SK-N-SH treated with all-trans-retinoic acid at 6 μM for 48 hours (cell line): ENCODE measurements at regions not wholly inside any gene's neighbourhood (a gene's known extent, or its start where the extent isn't known, plus 50 kb on each side); places are given as distances from the start of the nearest gene placed in this dataset.

Source experiments
- ATAC-seq: fragments of 200-7000 bp; cut with Tn5 transposase; 3 replicates; pipeline ENCODE4 v1.9.1; 2020; ENCODE audit warnings: mild to moderate bottlenecking, moderate library complexity
- ARNTL ChIP-seq: fragments of 450-650 bp; formaldehyde crosslinking; IDR thresholded peaks from 2 replicates; pipeline ENCODE4 v1.5.0; 2020; ENCODE audit warnings: low read depth, mild to moderate bottlenecking, moderate library complexity, borderline replicate concordance
- BACH2 ChIP-seq: fragments of 250-450 bp; sonication (Bioruptor Pico); IDR thresholded peaks from 2 replicates; pipeline ENCODE4 v1.9.0; 2021; ENCODE audit warnings: mild to moderate bottlenecking, borderline replicate concordance
- CSDC2 ChIP-seq: fragments of 250-450 bp; sonication (Bioruptor Pico); IDR thresholded peaks from 2 replicates; pipeline ENCODE4 v1.5.0; 2020; ENCODE audit warnings: mild to moderate bottlenecking, moderate library complexity
- CSRNP3 ChIP-seq: fragments of 250-450 bp; sonication (Bioruptor Pico); IDR thresholded peaks from 2 replicates; pipeline ENCODE4 v1.5.1; 2021; ENCODE audit warnings: mild to moderate bottlenecking, moderate library complexity
- ESRRG ChIP-seq: fragments of 250-450 bp; sonication (Bioruptor Pico); IDR thresholded peaks from 2 replicates; pipeline ENCODE4 v1.6.1; 2021; ENCODE audit warnings: mild to moderate bottlenecking
- GLIS3 ChIP-seq: fragments of 250-450 bp; sonication (Bioruptor Pico); IDR thresholded peaks from 2 replicates; pipeline ENCODE4 v1.5.0; 2020; ENCODE audit warnings: mild to moderate bottlenecking, moderate library complexity
- ISL1 ChIP-seq: fragments of 250-450 bp; sonication (Bioruptor Pico); IDR thresholded peaks from 2 replicates; pipeline ENCODE4 v2.1.2; 2022; ENCODE audit warnings: mild to moderate bottlenecking, moderate library complexity
- OSR1 ChIP-seq: fragments of 250-450 bp; sonication (Bioruptor Pico); IDR thresholded peaks from 2 replicates; pipeline ENCODE4 v1.8.0; 2022; ENCODE audit warnings: moderate library complexity, mild to moderate bottlenecking, inconsistent platforms
- POU6F1 ChIP-seq: fragments of 250-450 bp; sonication (Bioruptor Pico); IDR thresholded peaks from 2 replicates; pipeline ENCODE4 v1.8.0; 2021; ENCODE audit warnings: low read depth, mild to moderate bottlenecking, moderate library complexity, borderline replicate concordance
- PPARA ChIP-seq: fragments of 250-450 bp; sonication (Bioruptor Pico); IDR thresholded peaks from 2 replicates; pipeline ENCODE4 v1.5.0; 2020; ENCODE audit warnings: mild to moderate bottlenecking, borderline replicate concordance
- SNAI2 ChIP-seq: fragments of 250-450 bp; sonication (Bioruptor Pico); IDR thresholded peaks from 2 replicates; pipeline ENCODE4 v1.5.0; 2020; ENCODE audit warnings: mild to moderate bottlenecking, moderate library complexity
- TCF4 ChIP-seq: fragments of 250-450 bp; sonication (Bioruptor Pico); IDR thresholded peaks from 2 replicates; pipeline ENCODE4 v1.8.0; 2021; ENCODE audit warnings: mild to moderate bottlenecking, moderate library complexity, borderline replicate concordance
- TOX ChIP-seq: fragments of 250-450 bp; sonication (Bioruptor Pico); IDR thresholded peaks from 2 replicates; pipeline ENCODE4 v1.8.0; 2021; ENCODE audit warnings: mild to moderate bottlenecking, moderate library complexity, borderline replicate concordance
- ZC3H10 ChIP-seq: fragments of 250-450 bp; sonication (Bioruptor Pico); IDR thresholded peaks from 2 replicates; pipeline ENCODE4 v1.5.1; 2021; ENCODE audit warnings: mild to moderate bottlenecking, moderate library complexity
- ZFP3 ChIP-seq: fragments of 250-450 bp; sonication (Bioruptor Pico); IDR thresholded peaks from 2 replicates; pipeline ENCODE4 v1.5.0; 2020; ENCODE audit warnings: mild to moderate bottlenecking, moderate library complexity
- ZNF565 ChIP-seq: fragments of 450-650 bp; formaldehyde crosslinking; conservative IDR thresholded peaks from 2 replicates; pipeline ENCODE4 v1.5.0; 2020; ENCODE audit warnings: low read depth, mild to moderate bottlenecking, moderate library complexity
- ZNF70 ChIP-seq: fragments of 450-650 bp; formaldehyde crosslinking; IDR thresholded peaks from 2 replicates; pipeline ENCODE4 v1.5.0; 2020; ENCODE audit warnings: mild to moderate bottlenecking, moderate library complexity
- ZNF8 ChIP-seq: fragments of 450-650 bp; formaldehyde crosslinking; IDR thresholded peaks from 2 replicates; pipeline ENCODE4 v1.5.0; 2020; ENCODE audit warnings: mild to moderate bottlenecking, moderate library complexity
- TF ChIP-seq, protein P1 (sequence below): fragments of 250-450 bp; sonication (Bioruptor Pico); IDR thresholded peaks from 2 replicates; pipeline ENCODE4 v1.5.1; 2020; ENCODE audit warnings: low read depth, mild to moderate bottlenecking, moderate library complexity
- TF ChIP-seq, protein P2 (sequence below): fragments of 250-450 bp; sonication (Bioruptor Pico); IDR thresholded peaks from 2 replicates; pipeline ENCODE4 v1.8.0; 2020; ENCODE audit warnings: mild to moderate bottlenecking, moderate library complexity, borderline replicate concordance

- TF ChIP-seq PPARA (CRISPR knock-in tag), result no peak
Measured at GRCh38 chr14:53893374-53893773, 63.3 kb downstream of the BMP4 start (continued).

GRCh38 chr14:53890611-53891101 is 66.0 kb downstream of the BMP4 start:
- ATAC-seq, result no peak
- TF ChIP-seq ZNF8, result no peak

DNA sequence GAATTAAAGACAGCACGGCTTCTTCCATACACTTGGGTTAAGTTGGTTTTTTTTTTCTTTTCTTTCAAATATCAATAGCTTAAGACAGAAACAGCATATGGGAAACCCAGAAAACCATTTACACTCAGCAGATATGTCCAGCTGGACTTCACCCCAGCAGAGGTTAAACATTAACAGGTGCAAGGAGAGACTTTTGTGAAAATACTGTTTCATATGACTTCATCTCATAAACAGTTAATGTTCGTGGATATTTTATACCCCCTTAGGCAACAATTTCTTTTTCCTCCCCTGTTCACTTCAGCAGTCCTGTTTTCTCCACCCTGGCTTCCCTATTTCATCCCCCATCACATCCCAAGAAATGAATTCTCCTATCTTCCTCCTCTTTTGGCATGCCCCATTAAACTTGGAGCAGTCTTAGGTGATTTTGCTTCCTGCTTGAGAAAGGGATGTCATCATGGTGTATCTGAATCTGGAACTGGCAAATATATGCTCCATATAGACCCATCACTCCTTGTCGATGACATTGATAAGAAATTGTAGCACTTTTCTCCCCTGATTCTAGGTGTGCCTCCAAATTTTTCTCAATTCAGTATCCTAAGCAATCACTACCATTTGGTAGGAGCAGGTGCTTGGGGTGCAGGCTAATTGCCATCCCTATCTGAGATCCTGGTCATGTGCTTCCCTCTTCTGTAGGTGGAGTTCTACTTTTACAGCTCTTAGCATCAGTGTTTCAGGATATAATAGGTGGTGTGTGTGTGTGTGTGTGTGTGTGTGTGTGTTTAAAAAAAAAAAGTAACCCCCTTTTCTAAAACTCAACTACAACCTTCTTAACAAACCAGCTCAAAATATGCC is 67.9 kb downstream of the BMP4 start:
- no peak for TF ChIP-seq ZNF8
- TF ChIP-seq ZNF565 (CRISPR knock-in tag), result no peak
- TF ChIP-seq TOX (CRISPR knock-in tag), result no peak
- TF ChIP-seq GLIS3 (CRISPR knock-in tag), result no peak
- TF ChIP-seq POU6F1, result no peak
- TF ChIP-seq SNAI2 (CRISPR knock-in tag), result no peak
- TF ChIP-seq ZNF70 (CRISPR knock-in tag), result no peak
- no peak for TF ChIP-seq OSR1 (CRISPR knock-in tag)
- no peak for TF ChIP-seq ISL1 (CRISPR knock-in tag)
- no peak for TF ChIP-seq PPARA (CRISPR knock-in tag)
- TF ChIP-seq, protein P1, sequence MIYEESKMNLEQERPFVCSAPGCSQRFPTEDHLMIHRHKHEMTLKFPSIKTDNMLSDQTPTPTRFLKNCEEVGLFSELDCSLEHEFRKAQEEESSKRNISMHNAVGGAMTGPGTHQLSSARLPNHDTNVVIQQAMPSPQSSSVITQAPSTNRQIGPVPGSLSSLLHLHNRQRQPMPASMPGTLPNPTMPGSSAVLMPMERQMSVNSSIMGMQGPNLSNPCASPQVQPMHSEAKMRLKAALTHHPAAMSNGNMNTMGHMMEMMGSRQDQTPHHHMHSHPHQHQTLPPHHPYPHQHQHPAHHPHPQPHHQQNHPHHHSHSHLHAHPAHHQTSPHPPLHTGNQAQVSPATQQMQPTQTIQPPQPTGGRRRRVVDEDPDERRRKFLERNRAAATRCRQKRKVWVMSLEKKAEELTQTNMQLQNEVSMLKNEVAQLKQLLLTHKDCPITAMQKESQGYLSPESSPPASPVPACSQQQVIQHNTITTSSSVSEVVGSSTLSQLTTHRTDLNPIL, result no peak
- no peak for TF ChIP-seq ZC3H10 (CRISPR knock-in tag)
- no peak for TF ChIP-seq BACH2 (CRISPR knock-in tag)
- no peak for TF ChIP-seq CSDC2 (CRISPR knock-in tag)
- no peak for TF ChIP-seq ARNTL (CRISPR knock-in tag)
- TF ChIP-seq TCF4, result no peak
- TF ChIP-seq ESRRG, result no peak
- TF ChIP-seq, protein P2, sequence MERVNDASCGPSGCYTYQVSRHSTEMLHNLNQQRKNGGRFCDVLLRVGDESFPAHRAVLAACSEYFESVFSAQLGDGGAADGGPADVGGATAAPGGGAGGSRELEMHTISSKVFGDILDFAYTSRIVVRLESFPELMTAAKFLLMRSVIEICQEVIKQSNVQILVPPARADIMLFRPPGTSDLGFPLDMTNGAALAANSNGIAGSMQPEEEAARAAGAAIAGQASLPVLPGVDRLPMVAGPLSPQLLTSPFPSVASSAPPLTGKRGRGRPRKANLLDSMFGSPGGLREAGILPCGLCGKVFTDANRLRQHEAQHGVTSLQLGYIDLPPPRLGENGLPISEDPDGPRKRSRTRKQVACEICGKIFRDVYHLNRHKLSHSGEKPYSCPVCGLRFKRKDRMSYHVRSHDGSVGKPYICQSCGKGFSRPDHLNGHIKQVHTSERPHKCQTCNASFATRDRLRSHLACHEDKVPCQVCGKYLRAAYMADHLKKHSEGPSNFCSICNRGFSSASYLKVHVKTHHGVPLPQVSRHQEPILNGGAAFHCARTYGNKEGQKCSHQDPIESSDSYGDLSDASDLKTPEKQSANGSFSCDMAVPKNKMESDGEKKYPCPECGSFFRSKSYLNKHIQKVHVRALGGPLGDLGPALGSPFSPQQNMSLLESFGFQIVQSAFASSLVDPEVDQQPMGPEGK (CRISPR knock-in tag), result no peak
- TF ChIP-seq ZFP3, result no peak
- no peak for TF ChIP-seq CSRNP3 (CRISPR knock-in tag)
- ATAC-seq, result no peak

GRCh38 chr14:53885136-53885640 is 71.4 kb downstream of the BMP4 start:
- no peak for ATAC-seq
- TF ChIP-seq, protein P1, result no peak
- no peak for TF ChIP-seq ISL1 (CRISPR knock-in tag)
